ENCODE measurements at regions not wholly inside any gene's neighbourhood (a gene's known extent, or its start where the extent isn't known, plus 50 kb on each side); places are given as distances from the start of the nearest gene placed in this dataset.

DNA sequence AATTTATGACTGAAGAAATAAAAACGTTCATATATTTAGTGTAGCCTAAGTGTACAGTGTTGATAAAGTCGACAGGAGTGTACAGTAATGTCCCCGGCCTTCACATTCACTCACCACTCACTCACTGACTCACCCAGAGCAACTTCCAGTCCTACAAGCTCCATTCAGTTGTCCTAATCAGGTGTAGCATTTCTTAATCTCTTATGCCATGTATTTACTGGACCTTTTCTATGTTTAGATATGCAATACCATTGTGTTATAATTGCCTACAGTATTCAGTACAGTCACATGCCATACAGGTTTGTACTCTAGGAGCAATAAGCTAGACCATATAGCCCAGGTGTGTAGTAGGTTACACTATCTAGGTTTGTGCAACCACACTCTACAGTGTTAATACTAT is 610.2 kb upstream of the NOX3 start:
- no peak for DNase-seq (ENCODE audit: extremely low spot score)
- TF ChIP-seq, protein P1, sequence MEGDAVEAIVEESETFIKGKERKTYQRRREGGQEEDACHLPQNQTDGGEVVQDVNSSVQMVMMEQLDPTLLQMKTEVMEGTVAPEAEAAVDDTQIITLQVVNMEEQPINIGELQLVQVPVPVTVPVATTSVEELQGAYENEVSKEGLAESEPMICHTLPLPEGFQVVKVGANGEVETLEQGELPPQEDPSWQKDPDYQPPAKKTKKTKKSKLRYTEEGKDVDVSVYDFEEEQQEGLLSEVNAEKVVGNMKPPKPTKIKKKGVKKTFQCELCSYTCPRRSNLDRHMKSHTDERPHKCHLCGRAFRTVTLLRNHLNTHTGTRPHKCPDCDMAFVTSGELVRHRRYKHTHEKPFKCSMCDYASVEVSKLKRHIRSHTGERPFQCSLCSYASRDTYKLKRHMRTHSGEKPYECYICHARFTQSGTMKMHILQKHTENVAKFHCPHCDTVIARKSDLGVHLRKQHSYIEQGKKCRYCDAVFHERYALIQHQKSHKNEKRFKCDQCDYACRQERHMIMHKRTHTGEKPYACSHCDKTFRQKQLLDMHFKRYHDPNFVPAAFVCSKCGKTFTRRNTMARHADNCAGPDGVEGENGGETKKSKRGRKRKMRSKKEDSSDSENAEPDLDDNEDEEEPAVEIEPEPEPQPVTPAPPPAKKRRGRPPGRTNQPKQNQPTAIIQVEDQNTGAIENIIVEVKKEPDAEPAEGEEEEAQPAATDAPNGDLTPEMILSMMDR (IDR thresholded peaks at IDR 0.05; ENCODE audit: control extremely low read depth, extremely low read depth, low read depth, missing control alignments) = no peak
- CTCF ChIA-PET = no interaction called here
- POLR2A ChIA-PET = no interaction called here

DNA sequence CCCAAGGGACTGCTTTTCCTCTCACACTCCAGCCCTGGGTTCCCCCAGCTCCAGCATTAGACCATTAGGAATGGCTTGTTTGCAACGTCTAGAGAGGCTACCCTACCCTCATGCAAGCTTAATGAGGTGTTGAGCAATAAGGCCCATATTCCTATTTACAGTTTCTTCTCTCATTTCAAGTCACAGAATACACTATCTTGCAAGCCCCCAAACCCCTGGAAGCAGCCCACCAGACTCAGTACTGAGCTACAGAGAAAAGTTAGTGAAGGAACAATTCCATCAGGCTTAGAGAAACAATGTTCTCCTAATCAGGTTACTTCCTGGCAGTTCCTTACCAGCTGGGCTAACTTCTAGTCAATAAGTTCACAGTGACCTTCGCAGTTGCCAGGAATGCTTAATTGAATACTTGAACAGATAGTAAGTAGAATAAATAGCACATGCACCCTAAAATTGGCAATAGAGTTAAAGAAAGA is 606.5 kb upstream of the NOX3 start:
- TF ChIP-seq, protein P1 (IDR thresholded peaks at IDR 0.05; ENCODE audit: control extremely low read depth, extremely low read depth, low read depth, missing control alignments) = no peak
- ChIA-PET POLR2A (no interaction called here), CTCF (no interaction called here)
- no peak for DNase-seq (ENCODE audit: extremely low spot score)

DNA sequence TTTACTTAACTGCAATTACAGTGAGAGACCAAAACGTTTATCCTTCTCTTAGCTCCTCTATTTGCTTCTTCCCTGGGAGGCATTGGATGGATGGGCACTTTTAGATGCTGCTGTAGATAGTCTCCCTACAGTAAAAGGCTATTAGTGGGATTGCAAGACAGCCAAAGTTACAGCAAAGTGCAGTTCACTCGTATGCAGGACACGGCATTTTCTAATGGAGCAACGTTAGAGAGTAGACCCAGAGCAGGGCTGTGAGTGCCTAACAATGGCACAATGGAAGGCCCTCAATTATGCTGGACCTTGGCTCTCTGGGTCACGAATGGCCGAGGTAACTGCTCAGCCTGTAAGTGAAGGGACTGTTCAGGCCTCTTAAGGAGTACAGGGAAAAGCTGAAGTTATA is 605.8 kb upstream of the NOX3 start:
- POLR2A ChIA-PET = no interaction called here
- DNase-seq (ENCODE audit: extremely low spot score) = no peak
- TF ChIP-seq, protein P1 (IDR thresholded peaks at IDR 0.05; ENCODE audit: control extremely low read depth, extremely low read depth, low read depth, missing control alignments) = no peak
- CTCF ChIA-PET = no interaction called here

DNA sequence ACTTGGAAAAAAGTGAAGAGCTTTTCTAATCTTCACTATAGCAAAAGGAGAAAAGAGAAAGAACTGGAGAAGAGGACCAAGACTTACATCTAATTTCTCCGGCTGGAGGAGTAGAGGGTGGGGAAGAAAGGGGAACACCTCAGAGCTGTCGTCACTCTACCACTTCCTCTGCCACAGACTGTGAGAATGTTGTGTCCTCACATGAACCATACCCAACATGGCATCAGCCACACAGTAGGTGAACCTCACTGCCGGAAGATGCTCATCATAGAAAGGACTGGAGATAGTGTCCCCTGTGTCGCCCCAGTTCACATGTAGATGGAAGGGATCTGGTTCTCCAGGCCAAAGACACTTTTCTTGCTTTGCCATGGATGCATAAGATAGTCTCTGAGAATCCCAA is 604.4 kb upstream of the NOX3 start:
- ChIA-PET CTCF (interaction anchor here (1.1 kb wide), 1 partner anchor 12 kb away, joined by 3 read pairs; no protein-coding TSS in a partner anchor), POLR2A (no interaction called here)
- no peak for DNase-seq (ENCODE audit: extremely low spot score)
- TF ChIP-seq, protein P1 (IDR thresholded peaks at IDR 0.05; ENCODE audit: control extremely low read depth, extremely low read depth, low read depth, missing control alignments) = no peak

DNA sequence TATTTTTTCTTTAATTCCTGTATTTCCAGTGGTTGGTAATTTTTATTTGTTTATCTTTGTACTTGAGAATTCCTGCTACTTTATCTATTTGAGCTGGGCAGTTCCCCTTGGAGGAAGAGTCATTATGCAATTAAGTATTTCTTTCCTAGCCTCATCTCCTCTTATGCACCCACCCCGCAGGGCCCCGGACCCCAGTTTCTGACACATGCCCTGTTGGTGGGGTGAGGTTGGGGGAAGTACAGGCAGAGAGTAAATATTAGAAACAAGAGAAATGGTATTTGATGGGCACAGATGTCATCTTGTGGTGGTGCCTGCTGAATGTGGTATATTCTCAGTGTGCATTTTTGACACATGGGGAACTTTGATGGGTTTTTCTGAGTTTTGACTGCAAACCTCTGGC is 602.7 kb upstream of the NOX3 start:
- DNase-seq (ENCODE audit: extremely low spot score) = no peak
- TF ChIP-seq, protein P1 (IDR thresholded peaks at IDR 0.05; ENCODE audit: control extremely low read depth, extremely low read depth, low read depth, missing control alignments) = no peak
- POLR2A ChIA-PET = no interaction called here
- CTCF ChIA-PET = interaction anchor here (1.0 kb wide), 1 partner anchor 16 kb away, joined by 3 read pairs; no protein-coding TSS in a partner anchor

DNA sequence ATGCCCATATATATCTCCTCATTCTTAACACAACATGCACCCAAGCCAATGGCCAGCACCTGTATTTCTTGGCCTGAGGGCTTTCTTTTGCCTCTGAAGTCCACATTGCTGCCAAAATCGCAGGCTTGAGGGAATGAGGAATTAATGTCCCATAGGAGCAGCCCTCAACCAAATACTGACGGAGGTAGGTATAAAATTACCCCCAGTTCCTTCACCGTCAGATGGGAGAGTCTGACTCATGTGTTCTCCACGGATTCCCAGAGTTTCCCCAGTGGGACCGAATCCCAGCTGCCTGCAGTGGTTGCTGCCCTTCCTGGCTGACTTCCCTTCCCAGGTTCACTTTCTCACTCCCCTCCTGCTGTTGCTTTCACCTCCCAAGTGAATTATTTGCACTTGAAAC is 602.2 kb upstream of the NOX3 start:
- POLR2A ChIA-PET = no interaction called here
- CTCF ChIA-PET = no interaction called here
- no peak for DNase-seq (ENCODE audit: extremely low spot score)
- TF ChIP-seq, protein P1 (IDR thresholded peaks at IDR 0.05; ENCODE audit: control extremely low read depth, extremely low read depth, low read depth, missing control alignments) = no peak

DNA sequence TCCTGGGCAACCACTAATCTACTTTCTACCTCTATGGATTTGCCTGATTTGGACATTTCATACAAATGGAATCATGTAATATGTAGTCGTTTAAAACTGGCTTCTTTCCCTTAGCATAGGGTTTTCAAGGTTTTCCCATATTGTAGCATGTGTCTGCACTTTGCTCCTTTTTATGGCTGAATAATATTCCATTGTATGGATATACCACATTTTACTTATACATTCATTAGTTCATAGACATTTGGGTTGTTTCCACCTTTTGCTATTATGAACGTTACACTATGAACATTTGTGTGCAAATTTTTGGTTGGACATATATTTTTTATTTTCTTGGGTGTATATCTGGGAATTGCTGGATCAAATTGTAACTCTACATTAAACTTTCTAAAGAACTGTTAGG is 600.4 kb upstream of the NOX3 start:
- POLR2A ChIA-PET = no interaction called here
- DNase-seq (ENCODE audit: extremely low spot score) = no peak
- TF ChIP-seq, protein P1 (IDR thresholded peaks at IDR 0.05; ENCODE audit: control extremely low read depth, extremely low read depth, low read depth, missing control alignments) = no peak
- CTCF ChIA-PET = no interaction called here

Measured in GM10248 (cell line).